GM23338 (cell line): ENCODE measurements at regions not wholly inside any gene's neighbourhood (a gene's known extent, or its start where the extent isn't known, plus 50 kb on each side); places are given as distances from the start of the nearest gene placed in this dataset.

ENCODE experiments used
- ATAC-seq: fragments of 200-7000 bp; cut with Tn5 transposase; 3 replicates; pipeline ENCODE4 v1.9.1; 2020
- DNase-seq: peaks from one replicate; pipeline ENCODE4 v3.0.0-alpha.2; 2015; ENCODE audit warnings: low spot score
- H2AFZ ChIP-seq: fragments of 200-600 bp; sonication (generic); 2 replicates; pipeline ENCODE4 v1.8.0; 2016; ENCODE audit warnings: antibody characterized with exemption, mild to moderate bottlenecking, moderate library complexity
- H3F3A ChIP-seq: fragments of 200-600 bp; sonication (generic); replicated peaks from 2 replicates; pipeline ENCODE4 v1.8.0; 2017; ENCODE audit warnings: antibody characterized with exemption, mixed run types, low read depth
- H3K27ac ChIP-seq: fragments of 200-600 bp; sonication (generic); 2 replicates; pipeline ENCODE4 v1.6.1; 2016; ENCODE audit warnings: low read depth
- H3K27me3 ChIP-seq: fragments of 200-600 bp; sonication (generic); 2 replicates; pipeline ENCODE4 v1.8.0; 2016; ENCODE audit warnings: mild to moderate bottlenecking, mixed run types, moderate library complexity; ENCODE audit not compliant: insufficient read depth
- H3K36me3 ChIP-seq: fragments of 200-600 bp; sonication (generic); 2 replicates; pipeline ENCODE4 v1.8.0; 2016; ENCODE audit warnings: mild to moderate bottlenecking; ENCODE audit not compliant: insufficient read depth
- H3K4me1 ChIP-seq: fragments of 200-600 bp; sonication (generic); 2 replicates; pipeline ENCODE4 v1.8.0; 2016; ENCODE audit warnings: mild to moderate bottlenecking, moderate library complexity; ENCODE audit not compliant: insufficient read depth
- H3K4me2 ChIP-seq: fragments of 200-600 bp; sonication (generic); 2 replicates; pipeline ENCODE4 v1.7.1; 2017; ENCODE audit warnings: mixed run types
- H3K4me3 ChIP-seq: fragments of 200-600 bp; sonication (generic); 2 replicates; pipeline ENCODE4 v1.6.1; 2016; ENCODE audit warnings: mixed run types
- H3K79me2 ChIP-seq: fragments of 200-600 bp; sonication (generic); replicated peaks from 2 replicates; pipeline ENCODE4 v1.8.0; 2017; ENCODE audit warnings: mild to moderate bottlenecking; ENCODE audit not compliant: insufficient read depth
- H3K9me2 ChIP-seq: fragments of 200-600 bp; sonication (generic); 2 replicates; pipeline ENCODE4 v1.8.0; 2017; ENCODE audit not compliant: insufficient read depth
- H4K20me1 ChIP-seq: fragments of 200-600 bp; sonication (generic); replicated peaks from 2 replicates; pipeline ENCODE4 v1.8.0; 2017; ENCODE audit warnings: mild to moderate bottlenecking; ENCODE audit not compliant: insufficient read depth
- H3K27ac Mint-ChIP-seq: 2 replicates; pipeline ENCODE4 v1.8.0; 2020; ENCODE audit warnings: inconsistent platforms, mild to moderate bottlenecking, moderate library complexity, mixed read lengths
- H3K27me3 Mint-ChIP-seq: 3 replicates; pipeline ENCODE4 v1.8.0; 2022; ENCODE audit warnings: low read depth, mild to moderate bottlenecking, moderate library complexity, mixed read lengths, inconsistent platforms; ENCODE audit not compliant: insufficient read depth, poor library complexity
- H3K36me3 Mint-ChIP-seq: 3 replicates; pipeline ENCODE4 v1.8.0; 2021; ENCODE audit warnings: low read depth, mild to moderate bottlenecking, inconsistent platforms, moderate library complexity, mixed read lengths
- H3K4me1 Mint-ChIP-seq: 3 replicates; pipeline ENCODE4 v1.8.0; 2020; ENCODE audit warnings: mild to moderate bottlenecking, inconsistent platforms, mixed read lengths
- H3K4me3 Mint-ChIP-seq: 3 replicates; pipeline ENCODE4 v1.8.0; 2021; ENCODE audit warnings: moderate library complexity, mild to moderate bottlenecking, inconsistent platforms, mixed read lengths
- H3K9me3 Mint-ChIP-seq: 3 replicates; pipeline ENCODE4 v1.8.0; 2020; ENCODE audit warnings: moderate library complexity, mild to moderate bottlenecking, inconsistent platforms, mixed read lengths
- CREB1 ChIP-seq: fragments of 250-450 bp; sonication (Bioruptor Pico); IDR thresholded peaks from 2 replicates; pipeline ENCODE4 v1.5.0; 2020; ENCODE audit warnings: low read depth, mild to moderate bottlenecking, moderate library complexity
- EZH2 ChIP-seq: fragments of 200-600 bp; sonication (generic); IDR thresholded peaks from one replicate; pipeline ENCODE4 v1.8.0; 2017; ENCODE audit warnings: antibody characterized with exemption, mild to moderate bottlenecking, low read depth; ENCODE audit not compliant: unreplicated experiment
- EZH2phosphoT487 ChIP-seq: fragments of 200-600 bp; sonication (generic); IDR thresholded peaks from one replicate; pipeline ENCODE4 v1.8.1; 2018; ENCODE audit warnings: antibody characterized with exemption; ENCODE audit not compliant: unreplicated experiment
- JUNB ChIP-seq: IDR thresholded peaks from one replicate; pipeline ENCODE4 v1.6.1; 2016; ENCODE audit warnings: antibody characterized with exemption; ENCODE audit not compliant: unreplicated experiment
- POLR2AphosphoS5 ChIP-seq: IDR thresholded peaks from 2 replicates; pipeline ENCODE4 v1.6.1; 2016; ENCODE audit warnings: antibody characterized with exemption, low read depth
- STAT1 ChIP-seq: IDR thresholded peaks from one replicate; pipeline ENCODE4 v1.6.1; 2016; ENCODE audit warnings: antibody characterized with exemption; ENCODE audit not compliant: unreplicated experiment
- ZNF114 ChIP-seq: fragments of 250-450 bp; sonication (Bioruptor Pico); IDR thresholded peaks from 2 replicates; pipeline ENCODE4 v1.5.0; 2020; ENCODE audit warnings: mild to moderate bottlenecking, moderate library complexity
- ZNF331 ChIP-seq: fragments of 250-450 bp; sonication (Bioruptor Pico); IDR thresholded peaks from 2 replicates; pipeline ENCODE4 v1.5.0; 2020; ENCODE audit warnings: low read depth, mild to moderate bottlenecking, moderate library complexity
- TF ChIP-seq, protein P1 (sequence below): IDR thresholded peaks from one replicate; pipeline ENCODE4 v1.6.1; 2018; ENCODE audit warnings: antibody characterized with exemption; ENCODE audit not compliant: unreplicated experiment
- TF ChIP-seq, protein P2 (sequence below): IDR thresholded peaks from 2 replicates; pipeline ENCODE4 v1.6.1; 2016; ENCODE audit warnings: antibody characterized with exemption
- TF ChIP-seq, protein P3 (sequence below), 2 experiments: fragments of 200-600 bp in 1 of 2; sonication (generic) in 1 of 2; conservative IDR thresholded peaks; 2 replicates each; pipeline versions ENCODE4 v1.5.1 to v1.6.1; 2016 to 2017; ENCODE audit warnings: antibody characterized with exemption in 2 of 2, low read depth in 2 of 2, mild to moderate bottlenecking in 2 of 2, moderate library complexity in 1 of 2

DNA sequence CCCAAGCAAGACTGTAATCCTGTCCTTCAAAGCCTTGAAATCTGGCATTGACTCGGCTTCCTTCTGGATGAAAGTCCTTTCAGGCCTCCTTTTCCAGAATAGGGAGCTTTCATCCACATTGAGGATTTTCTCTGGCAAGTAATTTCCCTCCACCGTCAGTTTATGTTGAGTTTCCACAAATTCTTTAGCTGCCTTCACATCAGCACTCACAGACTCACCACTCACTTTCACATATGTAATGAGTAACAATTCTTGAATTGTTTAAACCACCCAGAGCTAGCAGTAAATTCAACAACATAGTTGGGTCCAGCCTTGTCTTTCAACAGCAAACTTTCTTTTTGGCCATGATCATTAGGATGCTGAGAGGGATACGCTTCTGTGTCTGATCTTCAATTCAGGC is 84.3 kb upstream of the PRDM11 start (continued):
- TF ChIP-seq ZNF114 (CRISPR knock-in tag) (no peak), EZH2 (no peak), POLR2AphosphoS5 (no peak), JUNB (no peak), ZNF331 (CRISPR knock-in tag) (no peak), CREB1 (CRISPR knock-in tag) (no peak), EZH2phosphoT487 (no peak)
- TF ChIP-seq, protein P1, sequence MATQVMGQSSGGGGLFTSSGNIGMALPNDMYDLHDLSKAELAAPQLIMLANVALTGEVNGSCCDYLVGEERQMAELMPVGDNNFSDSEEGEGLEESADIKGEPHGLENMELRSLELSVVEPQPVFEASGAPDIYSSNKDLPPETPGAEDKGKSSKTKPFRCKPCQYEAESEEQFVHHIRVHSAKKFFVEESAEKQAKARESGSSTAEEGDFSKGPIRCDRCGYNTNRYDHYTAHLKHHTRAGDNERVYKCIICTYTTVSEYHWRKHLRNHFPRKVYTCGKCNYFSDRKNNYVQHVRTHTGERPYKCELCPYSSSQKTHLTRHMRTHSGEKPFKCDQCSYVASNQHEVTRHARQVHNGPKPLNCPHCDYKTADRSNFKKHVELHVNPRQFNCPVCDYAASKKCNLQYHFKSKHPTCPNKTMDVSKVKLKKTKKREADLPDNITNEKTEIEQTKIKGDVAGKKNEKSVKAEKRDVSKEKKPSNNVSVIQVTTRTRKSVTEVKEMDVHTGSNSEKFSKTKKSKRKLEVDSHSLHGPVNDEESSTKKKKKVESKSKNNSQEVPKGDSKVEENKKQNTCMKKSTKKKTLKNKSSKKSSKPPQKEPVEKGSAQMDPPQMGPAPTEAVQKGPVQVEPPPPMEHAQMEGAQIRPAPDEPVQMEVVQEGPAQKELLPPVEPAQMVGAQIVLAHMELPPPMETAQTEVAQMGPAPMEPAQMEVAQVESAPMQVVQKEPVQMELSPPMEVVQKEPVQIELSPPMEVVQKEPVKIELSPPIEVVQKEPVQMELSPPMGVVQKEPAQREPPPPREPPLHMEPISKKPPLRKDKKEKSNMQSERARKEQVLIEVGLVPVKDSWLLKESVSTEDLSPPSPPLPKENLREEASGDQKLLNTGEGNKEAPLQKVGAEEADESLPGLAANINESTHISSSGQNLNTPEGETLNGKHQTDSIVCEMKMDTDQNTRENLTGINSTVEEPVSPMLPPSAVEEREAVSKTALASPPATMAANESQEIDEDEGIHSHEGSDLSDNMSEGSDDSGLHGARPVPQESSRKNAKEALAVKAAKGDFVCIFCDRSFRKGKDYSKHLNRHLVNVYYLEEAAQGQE: no peak
- TF ChIP-seq, protein P2, sequence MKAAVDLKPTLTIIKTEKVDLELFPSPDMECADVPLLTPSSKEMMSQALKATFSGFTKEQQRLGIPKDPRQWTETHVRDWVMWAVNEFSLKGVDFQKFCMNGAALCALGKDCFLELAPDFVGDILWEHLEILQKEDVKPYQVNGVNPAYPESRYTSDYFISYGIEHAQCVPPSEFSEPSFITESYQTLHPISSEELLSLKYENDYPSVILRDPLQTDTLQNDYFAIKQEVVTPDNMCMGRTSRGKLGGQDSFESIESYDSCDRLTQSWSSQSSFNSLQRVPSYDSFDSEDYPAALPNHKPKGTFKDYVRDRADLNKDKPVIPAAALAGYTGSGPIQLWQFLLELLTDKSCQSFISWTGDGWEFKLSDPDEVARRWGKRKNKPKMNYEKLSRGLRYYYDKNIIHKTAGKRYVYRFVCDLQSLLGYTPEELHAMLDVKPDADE: no peak
- TF ChIP-seq, protein P3, sequence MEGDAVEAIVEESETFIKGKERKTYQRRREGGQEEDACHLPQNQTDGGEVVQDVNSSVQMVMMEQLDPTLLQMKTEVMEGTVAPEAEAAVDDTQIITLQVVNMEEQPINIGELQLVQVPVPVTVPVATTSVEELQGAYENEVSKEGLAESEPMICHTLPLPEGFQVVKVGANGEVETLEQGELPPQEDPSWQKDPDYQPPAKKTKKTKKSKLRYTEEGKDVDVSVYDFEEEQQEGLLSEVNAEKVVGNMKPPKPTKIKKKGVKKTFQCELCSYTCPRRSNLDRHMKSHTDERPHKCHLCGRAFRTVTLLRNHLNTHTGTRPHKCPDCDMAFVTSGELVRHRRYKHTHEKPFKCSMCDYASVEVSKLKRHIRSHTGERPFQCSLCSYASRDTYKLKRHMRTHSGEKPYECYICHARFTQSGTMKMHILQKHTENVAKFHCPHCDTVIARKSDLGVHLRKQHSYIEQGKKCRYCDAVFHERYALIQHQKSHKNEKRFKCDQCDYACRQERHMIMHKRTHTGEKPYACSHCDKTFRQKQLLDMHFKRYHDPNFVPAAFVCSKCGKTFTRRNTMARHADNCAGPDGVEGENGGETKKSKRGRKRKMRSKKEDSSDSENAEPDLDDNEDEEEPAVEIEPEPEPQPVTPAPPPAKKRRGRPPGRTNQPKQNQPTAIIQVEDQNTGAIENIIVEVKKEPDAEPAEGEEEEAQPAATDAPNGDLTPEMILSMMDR (conservative IDR thresholded peaks at IDR 0.05; ENCODE audit: low read depth in 2 of 2): no peak

DNA sequence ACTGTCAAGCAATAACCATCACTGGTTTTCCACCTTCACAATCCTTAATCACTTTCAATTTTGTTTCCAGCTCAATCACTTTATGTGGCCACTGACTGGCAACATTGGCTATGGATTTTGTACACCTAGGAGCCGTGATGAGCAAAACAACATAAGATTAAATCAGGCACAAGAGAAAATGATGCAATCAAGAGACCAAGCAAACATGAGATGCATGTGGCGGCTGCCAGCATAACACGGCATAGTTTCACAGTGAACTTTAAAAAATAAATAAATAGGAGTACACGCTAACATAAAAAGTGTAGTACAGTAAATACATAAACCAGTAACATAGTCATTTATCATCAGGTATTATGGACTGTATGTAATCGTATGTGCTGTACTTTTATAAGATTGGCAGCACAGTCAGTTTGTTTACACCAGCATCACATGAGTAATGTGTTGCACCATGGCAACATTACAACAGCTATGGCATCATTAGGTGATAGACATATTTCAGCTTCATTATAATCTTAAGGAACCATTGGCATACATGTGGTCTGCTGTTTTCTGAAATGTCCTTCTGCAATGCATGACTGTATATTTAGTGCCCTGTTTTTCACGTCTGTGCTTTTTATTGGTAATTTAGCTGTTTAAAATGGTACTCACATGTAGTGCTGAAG is 83.3 kb upstream of the PRDM11 start:
- no peaks in the 10 kb centered on the region for H3K9me2 ChIP-seq
- no peak overlapping the region for H3K4me2 ChIP-seq
- no peaks in the 10 kb centered on the region for H3K4me1 ChIP-seq
- 0 out of 2 replicates have a peak, but pooled peaks cover 2% of the 10 kb centered on the region for H3K27me3 ChIP-seq
- no peak overlapping the region for H3K27ac Mint-ChIP-seq
- H4K20me1 ChIP-seq: no peaks in the 10 kb centered on the region
- peaks cover 20% of the 10 kb centered on the region; the same call in 2 of the 3 replicates for H3K9me3 Mint-ChIP-seq
- DNase-seq (no peak), ATAC-seq (no peak)
- H3K4me3 Mint-ChIP-seq: no peak overlapping the region
- H3K4me1 Mint-ChIP-seq: no peaks in the 10 kb centered on the region; the same call in 2 of the 3 replicates
- H3K27me3 Mint-ChIP-seq: peaks cover 7% of the 10 kb centered on the region
- H2AFZ ChIP-seq: no peak overlapping the region
- no peaks in the 10 kb centered on the region for H3K79me2 ChIP-seq
- no peaks in the 10 kb centered on the region for H3F3A ChIP-seq
- 0 out of 3 replicates have a peak, but pooled peaks cover 5% of the 10 kb centered on the region for H3K36me3 Mint-ChIP-seq
- H3K4me3 ChIP-seq: no peak overlapping the region
- no peaks in the 10 kb centered on the region for H3K36me3 ChIP-seq
- H3K27ac ChIP-seq: no peak overlapping the region
- TF ChIP-seq EZH2 (no peak), CREB1 (CRISPR knock-in tag) (no peak), ZNF331 (CRISPR knock-in tag) (no peak), STAT1 (no peak), POLR2AphosphoS5 (no peak)
- TF ChIP-seq, protein P3 (conservative IDR thresholded peaks at IDR 0.05; ENCODE audit: low read depth in 2 of 2): no peak
- TF ChIP-seq, protein P1: no peak
